A549 (cell line): ENCODE measurements at regions not wholly inside any gene's neighbourhood (a gene's known extent, or its start where the extent isn't known, plus 50 kb on each side); places are given as distances from the start of the nearest gene placed in this dataset.

Experiments used
- CTCF ChIP-seq: fragments of >200 bp; sonication (Bioruptor Twin); formaldehyde crosslinking; IDR thresholded peaks from 3 replicates; pipeline ENCODE4 v1.5.1; 2016
- TP53 ChIP-seq: fragments of 250-450 bp; sonication (Bioruptor Pico); IDR thresholded peaks from 2 replicates; pipeline ENCODE4 v1.5.0; 2021; ENCODE audit warnings: mild to moderate bottlenecking, moderate library complexity

GRCh38 chr2:217639481-217639880, 363.3 kb downstream of the TNS1 start:
- no peak for TF ChIP-seq TP53
- TF ChIP-seq CTCF: no peak
